Mesenchymal stem cell (in vitro differentiated cells and primary cell): ENCODE measurements at regions not wholly inside any gene's neighbourhood (a gene's known extent, or its start where the extent isn't known, plus 50 kb on each side); places are given as distances from the start of the nearest gene placed in this dataset.
"Not testable (repeated sequence)": the region's sequence is repeated elsewhere in the genome, so short reads cannot be mapped to it uniquely, and the experiment has no call there.

Source experiments
- DNase-seq: peaks from one replicate; pipeline ENCODE4 v3.0.0-alpha.2; 2013
- H2AFZ ChIP-seq: one replicate; pipeline ENCODE4 v1.6.1; 2013; ENCODE audit warnings: low read depth, mild to moderate bottlenecking, control low read depth, inconsistent platforms, low read length, moderate library complexity
- H2AK5ac ChIP-seq: 2 replicates; pipeline ENCODE4 v1.6.1; 2013; ENCODE audit warnings: low read length, moderate library complexity, mild to moderate bottlenecking, inconsistent platforms; ENCODE audit not compliant: severe bottlenecking
- H2BK120ac ChIP-seq: one replicate; pipeline ENCODE4 v1.6.1; 2013; ENCODE audit warnings: low read depth, mild to moderate bottlenecking, inconsistent platforms, low read length, moderate library complexity
- H2BK12ac ChIP-seq, 2 experiments: one replicate each; pipeline ENCODE4 v1.6.1; 2013; ENCODE audit warnings: inconsistent platforms in 2 of 2, low read length in 2 of 2, mild to moderate bottlenecking in 2 of 2, moderate library complexity in 2 of 2, control low read depth in 1 of 2
- H2BK15ac ChIP-seq: one replicate; pipeline ENCODE4 v1.6.1; 2013; ENCODE audit warnings: mild to moderate bottlenecking, low read depth, inconsistent platforms; ENCODE audit not compliant: poor library complexity, severe bottlenecking
- H2BK5ac ChIP-seq: 2 replicates; pipeline ENCODE4 v1.6.1; 2013; ENCODE audit warnings: low read depth, mild to moderate bottlenecking, low read length, control low read depth, inconsistent platforms; ENCODE audit not compliant: poor library complexity, severe bottlenecking
- H3K14ac ChIP-seq, 2 experiments: one replicate each; pipeline ENCODE4 v1.6.1; 2013; ENCODE audit warnings: inconsistent platforms in 2 of 2, low read length in 2 of 2, control low read depth in 1 of 2, mild to moderate bottlenecking in 1 of 2, moderate library complexity in 1 of 2
- H3K18ac ChIP-seq, 2 experiments: one replicate each; pipeline ENCODE4 v1.6.1; 2013; ENCODE audit warnings: inconsistent platforms in 2 of 2, low read length in 2 of 2, control low read depth in 1 of 2, low read depth in 1 of 2, mild to moderate bottlenecking in 1 of 2
- H3K23ac ChIP-seq, 2 experiments: one replicate each; pipeline ENCODE4 v1.6.1; 2013; ENCODE audit warnings: inconsistent platforms in 2 of 2, low read length in 2 of 2, mild to moderate bottlenecking in 2 of 2, moderate library complexity in 2 of 2, control low read depth in 1 of 2
- H3K27ac ChIP-seq: 2 replicates; pipeline ENCODE4 v1.5.1; 2013; ENCODE audit warnings: mild to moderate bottlenecking, moderate library complexity, low read length, control low read depth, inconsistent platforms; ENCODE audit not compliant: poor library complexity, severe bottlenecking
- H3K27me3 ChIP-seq, 2 experiments: 2 replicates each; pipeline versions ENCODE4 v1.6.1 to v1.7.0; 2013; ENCODE audit warnings: low read length in 2 of 2, mild to moderate bottlenecking in 2 of 2, moderate library complexity in 2 of 2, control low read depth in 1 of 2, inconsistent platforms in 1 of 2; ENCODE audit not compliant: control insufficient read depth in 1 of 2, insufficient read depth in 1 of 2
- H3K36me3 ChIP-seq, 2 experiments: 2 replicates each; pipeline versions ENCODE4 v1.6.1 to v1.7.0; 2013; ENCODE audit warnings: low read length in 2 of 2, control low read depth in 1 of 2, inconsistent platforms in 1 of 2, low read depth in 1 of 2, mild to moderate bottlenecking in 1 of 2; ENCODE audit not compliant: insufficient read depth in 2 of 2, control insufficient read depth in 1 of 2
- H3K4ac ChIP-seq, 2 experiments: one replicate each; pipeline ENCODE4 v1.6.1; 2013; ENCODE audit warnings: inconsistent platforms in 2 of 2, low read length in 2 of 2, mild to moderate bottlenecking in 2 of 2, moderate library complexity in 2 of 2, control low read depth in 1 of 2, low read depth in 1 of 2
- H3K4me1 ChIP-seq: 2 replicates; pipeline ENCODE4 v1.6.1; 2013; ENCODE audit warnings: low read depth, low read length, control low read depth; ENCODE audit not compliant: control insufficient read depth, insufficient read depth
- H3K4me2 ChIP-seq: 2 replicates; pipeline ENCODE4 v1.6.1; 2013; ENCODE audit warnings: low read length, mild to moderate bottlenecking, inconsistent platforms; ENCODE audit not compliant: poor library complexity, severe bottlenecking
- H3K4me3 ChIP-seq, 2 experiments: 2 replicates each; pipeline versions ENCODE4 v1.5.1 to v1.7.0; 2013; ENCODE audit warnings: low read length in 2 of 2, mild to moderate bottlenecking in 2 of 2, control low read depth in 1 of 2, low read depth in 1 of 2; ENCODE audit not compliant: insufficient read depth in 1 of 2
- H3K79me1 ChIP-seq: replicated peaks from 2 replicates; pipeline ENCODE4 v1.6.1; 2013; ENCODE audit warnings: mild to moderate bottlenecking, control low read depth, low read length, inconsistent platforms; ENCODE audit not compliant: poor library complexity, severe bottlenecking
- H3K9ac ChIP-seq: 2 replicates; pipeline ENCODE4 v1.7.0; 2013; ENCODE audit warnings: mild to moderate bottlenecking, low read length, moderate library complexity
- H3K9me3 ChIP-seq: 2 replicates; pipeline ENCODE4 v1.7.0; 2013; ENCODE audit warnings: mild to moderate bottlenecking, low read length; ENCODE audit not compliant: control insufficient read depth
- H4K8ac ChIP-seq: one replicate; pipeline ENCODE4 v1.6.1; 2013; ENCODE audit warnings: inconsistent platforms, mild to moderate bottlenecking, low read length, moderate library complexity
- H4K91ac ChIP-seq: one replicate; pipeline ENCODE4 v1.6.1; 2013; ENCODE audit warnings: mild to moderate bottlenecking, low read length, inconsistent platforms
- WGBS: methylation state at CpG from one replicate; pipeline ENCODE4 v1.1.7; 2013; ENCODE audit warnings: mixed read lengths; 5-methylcytosine and 5-hydroxymethylcytosine counted together

DNA sequence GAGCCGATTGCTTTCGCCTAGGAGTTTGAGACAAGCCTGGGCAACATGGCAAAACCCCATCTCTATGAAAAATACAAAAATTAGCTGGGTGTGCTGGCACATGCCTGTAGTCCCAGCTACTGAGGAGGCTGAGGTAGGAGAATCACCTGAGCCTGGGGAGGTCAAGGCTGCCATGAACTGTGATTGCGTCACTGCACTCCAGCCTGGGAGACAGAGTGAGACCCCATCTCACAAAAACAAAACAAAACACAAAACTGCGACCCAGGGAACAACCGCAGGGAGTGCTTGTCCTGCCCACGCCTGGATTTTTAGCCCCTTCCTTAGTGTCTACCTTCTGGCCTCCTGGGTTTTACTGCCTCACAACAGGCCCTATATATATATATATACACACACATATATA is 82.2 kb downstream of the IGLL1 start:
- not testable (repeated sequence) for DNase-seq, H3K9me3 ChIP-seq, H3K14ac ChIP-seq, H2BK120ac ChIP-seq, H3K4me1 ChIP-seq, H3K4me3 ChIP-seq, H2BK12ac ChIP-seq, H3K4ac ChIP-seq, H3K4me2 ChIP-seq, H2BK15ac ChIP-seq, H4K8ac ChIP-seq, H3K27ac ChIP-seq, H2BK5ac ChIP-seq, H3K23ac ChIP-seq, H4K91ac ChIP-seq, H3K36me3 ChIP-seq, H2AK5ac ChIP-seq, H3K9ac ChIP-seq, H3K79me1 ChIP-seq, H2AFZ ChIP-seq, H3K18ac ChIP-seq
- peaks cover 14 to 35% of the 10 kb centered on the region in 2 experiments for H3K27me3 ChIP-seq
- WGBS: 88% methylated on average over 6 of the region's 6 CpGs

- Histone ChIP-seq H3K4me3 (no peak overlapping the region), H4K8ac (no peak overlapping the region), H3K4ac (no peak overlapping the region)
These were observed 82.8 kb downstream of the IGLL1 start for GRCh38 chr22:23497016-23497885.

DNA sequence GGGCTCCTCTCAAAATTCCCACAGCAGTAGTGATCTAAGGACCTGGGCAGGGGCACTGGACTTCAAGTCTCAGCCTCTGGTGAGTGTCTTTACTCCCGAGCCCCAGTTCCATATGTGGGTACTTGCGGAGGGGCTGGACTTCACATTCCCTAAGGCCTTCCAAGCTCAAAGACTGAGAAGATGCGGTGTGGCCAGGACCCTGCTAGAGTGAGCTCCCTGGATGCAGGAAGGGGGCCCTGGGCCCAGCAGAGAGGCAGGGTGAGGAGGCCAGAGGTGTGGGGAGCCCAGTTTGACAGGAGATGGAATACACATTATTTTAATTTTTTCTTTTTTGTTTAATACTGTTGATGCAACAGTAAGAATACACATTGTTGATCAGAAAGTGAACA is 83.7 kb downstream of the IGLL1 start:
- Histone ChIP-seq H3K27me3 (peaks cover 14 to 35% of the 10 kb centered on the region in 2 experiments), H3K4me1 (no peaks in the 10 kb centered on the region), H2BK15ac (no peak overlapping the region), H3K18ac (no peak overlapping the region), H2BK5ac (no peak overlapping the region), H4K8ac (no peak overlapping the region), H3K79me1 (no peaks in the 10 kb centered on the region), H3K4ac (no peak overlapping the region), H2BK12ac (no peak overlapping the region), H3K9ac (no peak overlapping the region), H3K23ac (no peak overlapping the region), H3K4me2 (no peak overlapping the region), H2AK5ac (no peak overlapping the region), H3K36me3 (no peaks in the 10 kb centered on the region), H3K4me3 (no peak overlapping the region), H2BK120ac (no peak overlapping the region), H3K27ac (no peak overlapping the region), H4K91ac (no peak overlapping the region), H3K14ac (no peak overlapping the region), H2AFZ (no peak overlapping the region), H3K9me3 (no peaks in the 10 kb centered on the region)
- DNase-seq: no peak
- WGBS: 84% methylated on average over 3 of the region's 3 CpGs

More at GRCh38 chr22:23497016-23497885, 82.8 kb downstream of the IGLL1 start:
- Histone ChIP-seq H3K27ac (no peak overlapping the region), H2BK12ac (no peak overlapping the region), H3K23ac (no peak overlapping the region), H4K91ac (no peak overlapping the region), H3K9me3 (no peaks in the 10 kb centered on the region), H3K36me3 (no peaks in the 10 kb centered on the region), H3K4me2 (no peak overlapping the region), H3K27me3 (peaks cover 14 to 35% of the 10 kb centered on the region in 2 experiments), H2BK5ac (no peak overlapping the region), H2AK5ac (no peak overlapping the region), H3K14ac (no peak overlapping the region), H2BK120ac (no peak overlapping the region), H3K79me1 (no peaks in the 10 kb centered on the region), H3K18ac (no peak overlapping the region), H3K4me1 (no peaks in the 10 kb centered on the region), H3K9ac (no peak overlapping the region), H2AFZ (no peak overlapping the region), H2BK15ac (no peak overlapping the region)
- WGBS: 74% methylated on average over 6 of the region's 6 CpGs
- no peak for DNase-seq

DNA sequence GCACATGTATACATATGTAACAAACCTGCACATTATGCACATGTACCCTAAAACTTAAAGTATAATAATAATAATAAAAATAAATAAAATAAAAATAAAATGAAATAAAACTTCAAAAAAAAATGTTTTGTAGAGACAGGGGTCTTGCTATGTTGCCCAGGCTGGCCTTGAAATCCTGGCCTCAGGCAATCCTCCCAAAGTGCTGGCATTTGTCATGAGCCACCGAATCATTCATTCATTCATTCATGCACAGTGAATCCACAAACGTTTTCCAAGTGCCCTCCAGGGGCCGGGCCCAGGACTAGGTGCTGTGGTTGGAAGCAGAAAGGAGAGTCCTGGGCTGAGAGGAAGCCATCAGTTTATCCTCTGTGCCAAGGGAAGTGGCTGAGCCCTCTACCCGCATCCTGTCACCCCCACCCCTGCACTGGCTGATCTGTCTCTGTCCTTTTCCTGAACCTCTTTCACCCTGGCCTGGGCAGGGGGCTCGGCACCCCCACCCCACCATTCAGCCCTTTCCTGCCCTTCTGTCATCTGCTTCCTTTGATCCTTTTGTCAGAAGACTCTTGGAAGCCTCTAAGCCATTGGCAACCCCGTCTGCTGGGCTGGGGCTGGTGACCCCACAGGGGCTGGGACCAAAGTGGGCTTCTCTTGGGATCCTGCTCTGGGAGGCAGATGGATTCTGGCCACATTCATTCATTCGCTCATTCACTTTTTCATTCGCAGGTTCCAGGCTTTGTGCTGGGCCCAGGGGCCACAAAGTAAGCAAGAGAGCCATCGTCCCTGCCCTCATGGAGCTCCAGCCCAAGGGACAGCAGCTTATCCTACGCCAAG is 84.3 kb downstream of the IGLL1 start:
- no peaks in the 10 kb centered on the region for H3K9me3 ChIP-seq
- no peaks in the 10 kb centered on the region for H3K4me1 ChIP-seq
- H2BK12ac ChIP-seq: no peak overlapping the region
- H2AFZ ChIP-seq: no peak overlapping the region
- no peak overlapping the region for H4K8ac ChIP-seq
- no peaks in the 10 kb centered on the region for H3K36me3 ChIP-seq
- no peak overlapping the region for H2AK5ac ChIP-seq
- H2BK15ac ChIP-seq: no peak overlapping the region
- H3K4ac ChIP-seq: no peak overlapping the region
- H3K27ac ChIP-seq: no peak overlapping the region
- no peak overlapping the region for H2BK120ac ChIP-seq
- 78% methylated on average over 9 of the region's 10 CpGs for WGBS
- no peak overlapping the region for H3K18ac ChIP-seq
- H3K9ac ChIP-seq: no peak overlapping the region
- peaks cover 14 to 34% of the 10 kb centered on the region in 2 experiments for H3K27me3 ChIP-seq
- no peaks in the 10 kb centered on the region for H3K79me1 ChIP-seq
- no peak overlapping the region for H3K23ac ChIP-seq
- no peak overlapping the region for H3K4me2 ChIP-seq
- no peak overlapping the region for H4K91ac ChIP-seq
- no peak overlapping the region for H3K4me3 ChIP-seq
- DNase-seq: no peak
- H2BK5ac ChIP-seq: no peak overlapping the region
- no peak overlapping the region for H3K14ac ChIP-seq
